ENCODE measurements at regions not wholly inside any gene's neighbourhood (a gene's known extent, or its start where the extent isn't known, plus 50 kb on each side); places are given as distances from the start of the nearest gene placed in this dataset.

GRCh38 chr3:18866899-18867298 lies 281.4 kb upstream of the KCNH8 start:
- TF ChIP-seq CEBPB (IDR thresholded peaks at IDR 0.05) (no peak), USF1 (IDR thresholded peaks at IDR 0.05) (no peak), MAX (IDR thresholded peaks at IDR 0.05) (no peak), ZBTB7A (IDR thresholded peaks at IDR 0.05; ENCODE audit: low read depth) (no peak), TAF1 (IDR thresholded peaks at IDR 0.05; ENCODE audit: low read depth) (no peak), EGR1 (IDR thresholded peaks at IDR 0.05) (no peak), YY1 (IDR thresholded peaks at IDR 0.05; ENCODE audit: low read depth) (no peak), FOXM1 (IDR thresholded peaks at IDR 0.05; ENCODE audit: borderline replicate concordance, low read depth) (no peak)

- no peak for TF ChIP-seq RAD21 (IDR thresholded peaks at IDR 0.05; ENCODE audit: low read depth)
- TF ChIP-seq MAX (IDR thresholded peaks at IDR 0.05) = no peak
- TF ChIP-seq TCF12 (IDR thresholded peaks at IDR 0.05; ENCODE audit: low read depth) = no peak
- TF ChIP-seq USF1 (IDR thresholded peaks at IDR 0.05) = no peak
- TF ChIP-seq YY1 (IDR thresholded peaks at IDR 0.05; ENCODE audit: low read depth) = no peak
- no peak for TF ChIP-seq EGR1 (IDR thresholded peaks at IDR 0.05)
- no peak for TF ChIP-seq FOXM1 (IDR thresholded peaks at IDR 0.05; ENCODE audit: borderline replicate concordance, low read depth)
- TF ChIP-seq TEAD4 (IDR thresholded peaks at IDR 0.05) = no peak
- no peak for TF ChIP-seq EP300 (IDR thresholded peaks at IDR 0.05; ENCODE audit: borderline replicate concordance)
- no peak for TF ChIP-seq ZBTB7A (IDR thresholded peaks at IDR 0.05; ENCODE audit: low read depth)
- no peak for TF ChIP-seq CEBPB (IDR thresholded peaks at IDR 0.05)
- TF ChIP-seq REST (IDR thresholded peaks at IDR 0.05; ENCODE audit: low read depth) = no peak
- no peak for TF ChIP-seq NFIC (IDR thresholded peaks at IDR 0.05)
- no peak for TF ChIP-seq CREB1 (IDR thresholded peaks at IDR 0.05; ENCODE audit: low read depth)
- TF ChIP-seq TAF1 (IDR thresholded peaks at IDR 0.05; ENCODE audit: low read depth) = no peak
Observed at GRCh38 chr3:18864933-18865731, 283.2 kb upstream of the KCNH8 start.

- TF ChIP-seq EP300 (IDR thresholded peaks at IDR 0.05; ENCODE audit: borderline replicate concordance) = no peak
- no peak for TF ChIP-seq TEAD4 (IDR thresholded peaks at IDR 0.05)
- no peak for TF ChIP-seq MAX (IDR thresholded peaks at IDR 0.05)
Observed at GRCh38 chr3:18862077-18862476, 286.2 kb upstream of the KCNH8 start.

- no peak for TF ChIP-seq NFIC (IDR thresholded peaks at IDR 0.05)
- TF ChIP-seq TCF12 (IDR thresholded peaks at IDR 0.05; ENCODE audit: low read depth) = no peak
- TF ChIP-seq REST (IDR thresholded peaks at IDR 0.05; ENCODE audit: low read depth) = no peak
- no peak for TF ChIP-seq FOXM1 (IDR thresholded peaks at IDR 0.05; ENCODE audit: borderline replicate concordance, low read depth)
- TF ChIP-seq EGR1 (IDR thresholded peaks at IDR 0.05) = no peak
- no peak for TF ChIP-seq MAX (IDR thresholded peaks at IDR 0.05)
- no peak for TF ChIP-seq TEAD4 (IDR thresholded peaks at IDR 0.05)
- no peak for TF ChIP-seq CEBPB (IDR thresholded peaks at IDR 0.05)
- no peak for TF ChIP-seq EP300 (IDR thresholded peaks at IDR 0.05; ENCODE audit: borderline replicate concordance)
- TF ChIP-seq CREB1 (IDR thresholded peaks at IDR 0.05; ENCODE audit: low read depth) = no peak
- TF ChIP-seq ZBTB7A (IDR thresholded peaks at IDR 0.05; ENCODE audit: low read depth) = no peak
- no peak for TF ChIP-seq TAF1 (IDR thresholded peaks at IDR 0.05; ENCODE audit: low read depth)
Observed at GRCh38 chr3:18861137-18861536, 287.2 kb upstream of the KCNH8 start.

GRCh38 chr3:18853269-18853668 lies 295.0 kb upstream of the KCNH8 start:
- TF ChIP-seq USF1 (IDR thresholded peaks at IDR 0.05) (no peak), CEBPB (IDR thresholded peaks at IDR 0.05) (no peak)

Measured in Ishikawa (cell line).